Mesenchymal stem cell (in vitro differentiated cells and primary cell): ENCODE measurements at regions not wholly inside any gene's neighbourhood (a gene's known extent, or its start where the extent isn't known, plus 50 kb on each side); places are given as distances from the start of the nearest gene placed in this dataset.

Experiments
- DNase-seq: peaks from one replicate; pipeline ENCODE4 v3.0.0-alpha.2; 2013
- H2AFZ ChIP-seq: one replicate; pipeline ENCODE4 v1.6.1; 2013; ENCODE audit warnings: low read depth, mild to moderate bottlenecking, control low read depth, inconsistent platforms, low read length, moderate library complexity
- H2AK5ac ChIP-seq: 2 replicates; pipeline ENCODE4 v1.6.1; 2013; ENCODE audit warnings: low read length, moderate library complexity, mild to moderate bottlenecking, inconsistent platforms; ENCODE audit not compliant: severe bottlenecking
- H2BK120ac ChIP-seq: one replicate; pipeline ENCODE4 v1.6.1; 2013; ENCODE audit warnings: low read depth, mild to moderate bottlenecking, inconsistent platforms, low read length, moderate library complexity
- H2BK12ac ChIP-seq, 2 experiments: one replicate each; pipeline ENCODE4 v1.6.1; 2013; ENCODE audit warnings: inconsistent platforms in 2 of 2, low read length in 2 of 2, mild to moderate bottlenecking in 2 of 2, moderate library complexity in 2 of 2, control low read depth in 1 of 2
- H2BK15ac ChIP-seq: one replicate; pipeline ENCODE4 v1.6.1; 2013; ENCODE audit warnings: mild to moderate bottlenecking, low read depth, inconsistent platforms; ENCODE audit not compliant: poor library complexity, severe bottlenecking
- H2BK5ac ChIP-seq: 2 replicates; pipeline ENCODE4 v1.6.1; 2013; ENCODE audit warnings: low read depth, mild to moderate bottlenecking, low read length, control low read depth, inconsistent platforms; ENCODE audit not compliant: poor library complexity, severe bottlenecking
- H3K14ac ChIP-seq, 2 experiments: one replicate each; pipeline ENCODE4 v1.6.1; 2013; ENCODE audit warnings: inconsistent platforms in 2 of 2, low read length in 2 of 2, control low read depth in 1 of 2, mild to moderate bottlenecking in 1 of 2, moderate library complexity in 1 of 2
- H3K18ac ChIP-seq, 2 experiments: one replicate each; pipeline ENCODE4 v1.6.1; 2013; ENCODE audit warnings: inconsistent platforms in 2 of 2, low read length in 2 of 2, control low read depth in 1 of 2, low read depth in 1 of 2, mild to moderate bottlenecking in 1 of 2
- H3K23ac ChIP-seq, 2 experiments: one replicate each; pipeline ENCODE4 v1.6.1; 2013; ENCODE audit warnings: inconsistent platforms in 2 of 2, low read length in 2 of 2, mild to moderate bottlenecking in 2 of 2, moderate library complexity in 2 of 2, control low read depth in 1 of 2
- H3K27ac ChIP-seq: 2 replicates; pipeline ENCODE4 v1.5.1; 2013; ENCODE audit warnings: mild to moderate bottlenecking, moderate library complexity, low read length, control low read depth, inconsistent platforms; ENCODE audit not compliant: poor library complexity, severe bottlenecking
- H3K27me3 ChIP-seq, 2 experiments: 2 replicates each; pipeline versions ENCODE4 v1.6.1 to v1.7.0; 2013; ENCODE audit warnings: low read length in 2 of 2, mild to moderate bottlenecking in 2 of 2, moderate library complexity in 2 of 2, control low read depth in 1 of 2, inconsistent platforms in 1 of 2; ENCODE audit not compliant: control insufficient read depth in 1 of 2, insufficient read depth in 1 of 2
- H3K36me3 ChIP-seq, 2 experiments: 2 replicates each; pipeline versions ENCODE4 v1.6.1 to v1.7.0; 2013; ENCODE audit warnings: low read length in 2 of 2, control low read depth in 1 of 2, inconsistent platforms in 1 of 2, low read depth in 1 of 2, mild to moderate bottlenecking in 1 of 2; ENCODE audit not compliant: insufficient read depth in 2 of 2, control insufficient read depth in 1 of 2
- H3K4ac ChIP-seq, 2 experiments: one replicate each; pipeline ENCODE4 v1.6.1; 2013; ENCODE audit warnings: inconsistent platforms in 2 of 2, low read length in 2 of 2, mild to moderate bottlenecking in 2 of 2, moderate library complexity in 2 of 2, control low read depth in 1 of 2, low read depth in 1 of 2
- H3K4me1 ChIP-seq: 2 replicates; pipeline ENCODE4 v1.6.1; 2013; ENCODE audit warnings: low read depth, low read length, control low read depth; ENCODE audit not compliant: control insufficient read depth, insufficient read depth
- H3K4me2 ChIP-seq: 2 replicates; pipeline ENCODE4 v1.6.1; 2013; ENCODE audit warnings: low read length, mild to moderate bottlenecking, inconsistent platforms; ENCODE audit not compliant: poor library complexity, severe bottlenecking
- H3K4me3 ChIP-seq, 2 experiments: 2 replicates each; pipeline versions ENCODE4 v1.5.1 to v1.7.0; 2013; ENCODE audit warnings: low read length in 2 of 2, mild to moderate bottlenecking in 2 of 2, control low read depth in 1 of 2, low read depth in 1 of 2; ENCODE audit not compliant: insufficient read depth in 1 of 2
- H3K79me1 ChIP-seq: replicated peaks from 2 replicates; pipeline ENCODE4 v1.6.1; 2013; ENCODE audit warnings: mild to moderate bottlenecking, control low read depth, low read length, inconsistent platforms; ENCODE audit not compliant: poor library complexity, severe bottlenecking
- H3K9ac ChIP-seq: 2 replicates; pipeline ENCODE4 v1.7.0; 2013; ENCODE audit warnings: mild to moderate bottlenecking, low read length, moderate library complexity
- H3K9me3 ChIP-seq: 2 replicates; pipeline ENCODE4 v1.7.0; 2013; ENCODE audit warnings: mild to moderate bottlenecking, low read length; ENCODE audit not compliant: control insufficient read depth
- H4K8ac ChIP-seq: one replicate; pipeline ENCODE4 v1.6.1; 2013; ENCODE audit warnings: inconsistent platforms, mild to moderate bottlenecking, low read length, moderate library complexity
- H4K91ac ChIP-seq: one replicate; pipeline ENCODE4 v1.6.1; 2013; ENCODE audit warnings: mild to moderate bottlenecking, low read length, inconsistent platforms
- WGBS: methylation state at CpG from one replicate; pipeline ENCODE4 v1.1.7; 2013; ENCODE audit warnings: mixed read lengths; 5-methylcytosine and 5-hydroxymethylcytosine counted together

DNA sequence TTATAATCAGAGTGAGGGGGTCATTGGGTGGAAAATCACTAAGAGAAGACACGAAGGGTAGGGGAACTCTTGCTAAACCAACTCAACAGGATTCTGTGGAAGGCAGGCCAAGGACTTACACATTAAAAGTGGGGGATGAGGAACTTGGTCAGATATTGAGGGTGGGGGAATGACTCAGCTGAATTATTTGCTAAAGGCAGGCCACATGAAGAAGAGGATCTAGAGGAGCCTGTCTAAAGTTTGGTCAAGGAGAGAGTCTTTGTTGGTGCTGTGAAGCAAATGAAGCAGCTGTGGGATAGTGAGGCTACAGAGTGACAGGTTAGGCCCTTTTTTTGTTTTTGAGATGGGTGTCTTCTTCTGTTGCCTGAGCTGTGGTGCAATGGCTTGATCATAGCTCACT lies 63.9 kb upstream of the SPRY4 start:
- Histone ChIP-seq H4K8ac (no peak overlapping the region), H3K4me2 (no peak overlapping the region), H3K14ac (no peak overlapping the region), H3K18ac (peak overlapping the region; percentile 64 to 82), H3K4ac (peak overlapping the region; percentile 0 to 24), H2AK5ac (no peak overlapping the region), H2AFZ (no peak overlapping the region), H2BK15ac (no peak overlapping the region), H3K27me3 (no peaks in the 10 kb centered on the region), H2BK120ac (peak overlapping the region; percentile 36), H3K23ac (no peak overlapping the region), H3K27ac (no peak overlapping the region), H3K79me1 (no peaks in the 10 kb centered on the region), H3K36me3 (peaks cover 0 to 3% of the 10 kb centered on the region in 2 experiments), H2BK5ac (no peak overlapping the region), H3K9ac (no peak overlapping the region), H4K91ac (peak overlapping the region; percentile 85), H3K9me3 (no peaks in the 10 kb centered on the region), H2BK12ac (peak overlapping the region; percentile 17 to 88), H3K4me3 (no peak overlapping the region), H3K4me1 (peaks cover 14% of the 10 kb centered on the region)
- 96% methylated on average over 1 of the region's 1 CpG for WGBS
- DNase-seq: no peak

DNA sequence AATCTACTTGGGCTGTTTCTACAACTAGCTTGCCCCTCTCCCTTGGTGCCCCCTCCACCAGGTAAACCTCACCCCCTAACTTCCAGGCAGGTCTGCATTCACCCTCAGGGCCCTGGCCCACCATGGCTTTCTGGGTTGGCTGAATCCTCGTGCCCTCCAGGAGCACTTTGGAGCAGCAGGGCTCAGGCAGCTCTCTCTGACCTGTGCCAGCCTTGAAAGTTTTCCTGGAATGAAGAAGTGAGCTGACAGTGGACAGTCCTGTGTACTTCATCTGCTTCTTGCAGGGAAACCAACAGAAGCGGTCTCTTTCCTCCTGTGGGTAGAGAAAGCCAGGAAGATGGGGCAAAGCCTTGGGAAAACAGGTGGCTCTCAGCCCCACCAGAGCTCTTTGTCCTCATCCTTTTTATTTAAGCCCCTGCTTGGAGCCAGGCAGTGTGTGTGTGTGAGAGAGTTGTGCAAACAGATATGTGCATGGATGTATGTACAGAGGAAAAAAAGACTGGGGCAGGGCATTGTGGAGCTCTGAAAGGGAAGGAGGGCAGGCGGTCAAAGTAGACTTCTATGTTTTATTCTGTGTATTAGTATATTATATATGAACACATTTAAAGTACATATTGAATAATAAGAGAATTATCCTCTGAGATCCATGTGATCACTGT lies 62.3 kb upstream of the SPRY4 start:
- no peak for DNase-seq
- no peak overlapping the region for H3K4me2 ChIP-seq
- H3K14ac ChIP-seq: no peak overlapping the region
- H2BK12ac ChIP-seq: peak overlapping the region; percentile 91 to 92
- H4K8ac ChIP-seq: peak overlapping the region; percentile 100
- H3K36me3 ChIP-seq: no peaks in the 10 kb centered on the region
- no peaks in the 10 kb centered on the region for H3K27me3 ChIP-seq
- peak overlapping the region; percentile 95 for H4K91ac ChIP-seq
- peaks cover 14% of the 10 kb centered on the region for H3K4me1 ChIP-seq
- H3K18ac ChIP-seq: peak overlapping the region; percentile 18 to 85
- no peak overlapping the region for H3K27ac ChIP-seq
- peak overlapping the region; percentile 99 for H2BK15ac ChIP-seq
- H3K23ac ChIP-seq: no peak overlapping the region
- 86% methylated on average over 2 of the region's 3 CpGs for WGBS
- no peak overlapping the region for H2BK5ac ChIP-seq
- H3K9ac ChIP-seq: no peak overlapping the region
- no peak overlapping the region for H2AK5ac ChIP-seq
- peak overlapping the region; percentile 21 to 66 for H3K4ac ChIP-seq
- H3K79me1 ChIP-seq: no peaks in the 10 kb centered on the region
- H3K4me3 ChIP-seq: no peak overlapping the region
- no peaks in the 10 kb centered on the region for H3K9me3 ChIP-seq
- peak overlapping the region; percentile 98 for H2BK120ac ChIP-seq
- H2AFZ ChIP-seq: no peak overlapping the region

DNA sequence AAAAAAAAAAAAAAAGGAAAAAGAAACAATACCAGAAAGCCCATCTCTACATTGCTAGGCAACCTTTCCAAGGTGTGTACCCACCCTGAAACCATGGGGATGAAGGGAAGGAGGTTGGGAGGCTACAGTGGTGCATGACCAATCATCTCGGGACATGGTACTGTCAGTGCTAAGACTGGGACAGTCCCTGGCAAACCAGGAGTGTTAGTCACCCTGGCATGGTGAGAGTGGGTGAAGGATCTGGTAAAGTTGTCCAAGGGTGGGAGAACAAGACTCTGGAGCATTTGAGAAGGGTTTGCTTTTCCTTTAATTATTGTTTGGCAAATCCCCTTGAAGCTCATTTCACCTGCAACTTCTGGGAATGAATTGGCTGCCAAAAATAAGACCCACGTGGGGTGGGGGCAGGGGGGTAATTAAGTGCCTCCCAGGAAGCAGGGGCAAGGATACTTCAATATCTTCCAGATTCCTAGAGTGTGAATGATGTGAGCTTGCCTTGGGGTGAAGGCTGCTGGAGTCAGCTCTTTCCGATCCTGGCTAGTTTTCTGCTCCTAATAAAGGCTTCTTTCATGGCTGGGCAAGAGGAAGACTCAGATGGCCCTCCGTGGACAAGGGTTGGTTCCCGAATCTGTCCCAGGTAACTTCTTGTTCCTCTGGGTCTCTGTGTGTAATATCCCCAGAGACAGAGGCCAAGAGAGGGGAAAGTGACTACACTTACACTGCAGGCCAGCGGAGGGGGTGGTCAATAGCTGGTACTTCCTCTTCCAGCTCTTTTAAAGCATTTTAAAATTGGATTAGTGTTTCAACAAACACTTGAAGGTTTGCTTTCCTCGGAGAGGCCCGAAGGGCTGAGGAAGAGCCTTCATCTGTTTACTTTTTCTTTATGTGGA lies 61.6 kb upstream of the SPRY4 start:
- Histone ChIP-seq H3K23ac (no peak overlapping the region), H2BK15ac (peak overlapping the region; percentile 99), H2BK12ac (peak overlapping the region; percentile 99 to 100), H3K36me3 (no peaks in the 10 kb centered on the region), H3K4me2 (no peak overlapping the region), H4K91ac (peak overlapping the region; percentile 97), H3K27me3 (no peaks in the 10 kb centered on the region), H2BK5ac (no peak overlapping the region), H3K9ac (no peak overlapping the region), H3K9me3 (no peaks in the 10 kb centered on the region), H3K4ac (peak overlapping the region; percentile 15 to 71), H2BK120ac (peak overlapping the region; percentile 98), H2AK5ac (no peak overlapping the region), H3K27ac (no peak overlapping the region), H4K8ac (peak overlapping the region; percentile 100), H3K4me1 (peaks cover 14% of the 10 kb centered on the region), H2AFZ (no peak overlapping the region), H3K14ac (peak overlapping the region in 1 of 2 experiments; percentile 95), H3K18ac (peak overlapping the region; percentile 85 to 89), H3K79me1 (no peaks in the 10 kb centered on the region), H3K4me3 (no peak overlapping the region)
- peak; percentile 47 for DNase-seq
- 56% methylated on average over 7 of the region's 8 CpGs for WGBS

DNA sequence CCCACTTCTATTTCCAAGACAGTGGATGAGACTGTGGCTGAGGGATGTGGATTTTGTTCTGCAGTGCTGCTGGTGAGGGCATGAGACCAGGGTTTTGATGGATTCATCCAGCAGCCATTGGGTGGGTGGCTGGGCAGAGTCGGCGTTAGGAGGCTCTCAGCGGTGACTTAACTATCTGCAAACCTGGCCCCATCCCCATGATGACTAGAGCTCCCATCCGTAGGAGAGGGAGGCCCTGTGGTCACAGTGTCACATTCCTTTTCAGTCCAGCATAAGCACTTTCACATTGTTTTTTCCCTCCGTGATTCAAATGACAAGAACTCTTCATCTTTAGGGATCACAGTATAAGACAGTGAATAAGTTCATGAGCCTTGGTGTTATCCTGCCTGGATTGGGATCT lies 60.4 kb upstream of the SPRY4 start:
- Histone ChIP-seq H3K27ac (no peak overlapping the region), H4K91ac (peak overlapping the region; percentile 78), H3K18ac (peak overlapping the region in 1 of 2 experiments; percentile 5), H2AFZ (no peak overlapping the region), H3K14ac (peak overlapping the region in 1 of 2 experiments; percentile 26), H3K23ac (no peak overlapping the region), H2BK5ac (no peak overlapping the region), H3K9me3 (no peaks in the 10 kb centered on the region), H3K4ac (no peak overlapping the region), H3K79me1 (no peaks in the 10 kb centered on the region), H3K36me3 (no peaks in the 10 kb centered on the region), H3K9ac (peak overlapping the region; percentile 14), H2BK15ac (no peak overlapping the region), H2AK5ac (no peak overlapping the region), H3K4me1 (peaks cover 9% of the 10 kb centered on the region), H3K27me3 (no peaks in the 10 kb centered on the region), H2BK120ac (no peak overlapping the region), H4K8ac (peak overlapping the region; percentile 2), H3K4me3 (no peak overlapping the region), H2BK12ac (peak overlapping the region; percentile 12 to 59), H3K4me2 (no peak overlapping the region)
- peak; percentile 75 for DNase-seq
- 52% methylated on average over 4 of the region's 5 CpGs for WGBS
